ENCODE measurements at regions not wholly inside any gene's neighbourhood (a gene's known extent, or its start where the extent isn't known, plus 50 kb on each side); places are given as distances from the start of the nearest gene placed in this dataset.

GRCh38 chr5:118551716-118552115 lies 436.6 kb downstream of the DTWD2 start:
- H3K9me3 ChIP-seq = no peaks in the 10 kb centered on the region
- H3K4me3 ChIP-seq = no peak overlapping the region
- no peaks in the 10 kb centered on the region for H3K4me1 ChIP-seq
- FAIRE-seq (no peak), DNase-seq (ENCODE audit: low read depth in 1 of 2, low spot score in 1 of 2) (no peak), ATAC-seq (no peak)
- POLR2A ChIA-PET = no interaction called here
- 13% methylated on average over 1 of the region's 1 CpG for WGBS (ENCODE audit: missing lambda C conversion rate)
- H3K4me2 ChIP-seq = no peak overlapping the region
- TF ChIP-seq ATOH8 (CRISPR knock-in tag; IDR thresholded peaks at IDR 0.05; ENCODE audit: low read depth) (no peak), EHMT2 (IDR thresholded peaks at IDR 0.05; ENCODE audit: low read depth) (no peak), CHD2 (IDR thresholded peaks at IDR 0.05; ENCODE audit: low read length, partially characterized antibody) (no peak), JUNB (IDR thresholded peaks at IDR 0.05) (no peak), ZSCAN20 (CRISPR knock-in tag; IDR thresholded peaks at IDR 0.05) (no peak), RAD21 (conservative IDR thresholded peaks at IDR 0.05 in 1 of 2, IDR thresholded peaks at IDR 0.05 in 1 of 2) (no peak)
- H3K27ac ChIP-seq = no peak overlapping the region
- CTCF ChIA-PET = no interaction called here

- ATAC-seq (no peak), FAIRE-seq (no peak), DNase-seq (ENCODE audit: low read depth in 1 of 2, low spot score in 1 of 2) (no peak)
- Histone ChIP-seq H3K4me2 (no peak overlapping the region), H3K9me3 (no peaks in the 10 kb centered on the region), H3K27ac (no peak overlapping the region), H3K4me1 (no peaks in the 10 kb centered on the region), H3K4me3 (no peak overlapping the region)
- no peak for TF ChIP-seq MYC (IDR thresholded peaks at IDR 0.05; ENCODE audit: borderline replicate concordance, low read length)
- TF ChIP-seq ESRRA (IDR thresholded peaks at IDR 0.05; ENCODE audit: borderline replicate concordance, low read length) = no peak
- TF ChIP-seq MAX (IDR thresholded peaks at IDR 0.05) = no peak
- TF ChIP-seq ZC3H11A (IDR thresholded peaks at IDR 0.05) = no peak
- no peak for TF ChIP-seq FOSB (CRISPR knock-in tag; IDR thresholded peaks at IDR 0.05)
- no peak for TF ChIP-seq HMGXB4 (CRISPR knock-in tag; IDR thresholded peaks at IDR 0.05; ENCODE audit: borderline replicate concordance)
- no peak for TF ChIP-seq RCOR1 (IDR thresholded peaks at IDR 0.05; ENCODE audit: low read depth, low read length)
- no peak for TF ChIP-seq POLR2A (IDR thresholded peaks at IDR 0.05; ENCODE audit: low read length)
- TF ChIP-seq EHMT2 (IDR thresholded peaks at IDR 0.05; ENCODE audit: low read depth) = no peak
- TF ChIP-seq HOXB5 (CRISPR knock-in tag; IDR thresholded peaks at IDR 0.05) = no peak
- TF ChIP-seq EP300 (IDR thresholded peaks at IDR 0.05) = no peak
- TF ChIP-seq BCL3 (IDR thresholded peaks at IDR 0.05) = no peak
- no peak for TF ChIP-seq NR3C1 (IDR thresholded peaks at IDR 0.05)
- POLR2A ChIA-PET = no interaction called here
- CTCF ChIA-PET = no interaction called here
Measured at GRCh38 chr5:118551031-118551430, 437.3 kb downstream of the DTWD2 start.

DNA sequence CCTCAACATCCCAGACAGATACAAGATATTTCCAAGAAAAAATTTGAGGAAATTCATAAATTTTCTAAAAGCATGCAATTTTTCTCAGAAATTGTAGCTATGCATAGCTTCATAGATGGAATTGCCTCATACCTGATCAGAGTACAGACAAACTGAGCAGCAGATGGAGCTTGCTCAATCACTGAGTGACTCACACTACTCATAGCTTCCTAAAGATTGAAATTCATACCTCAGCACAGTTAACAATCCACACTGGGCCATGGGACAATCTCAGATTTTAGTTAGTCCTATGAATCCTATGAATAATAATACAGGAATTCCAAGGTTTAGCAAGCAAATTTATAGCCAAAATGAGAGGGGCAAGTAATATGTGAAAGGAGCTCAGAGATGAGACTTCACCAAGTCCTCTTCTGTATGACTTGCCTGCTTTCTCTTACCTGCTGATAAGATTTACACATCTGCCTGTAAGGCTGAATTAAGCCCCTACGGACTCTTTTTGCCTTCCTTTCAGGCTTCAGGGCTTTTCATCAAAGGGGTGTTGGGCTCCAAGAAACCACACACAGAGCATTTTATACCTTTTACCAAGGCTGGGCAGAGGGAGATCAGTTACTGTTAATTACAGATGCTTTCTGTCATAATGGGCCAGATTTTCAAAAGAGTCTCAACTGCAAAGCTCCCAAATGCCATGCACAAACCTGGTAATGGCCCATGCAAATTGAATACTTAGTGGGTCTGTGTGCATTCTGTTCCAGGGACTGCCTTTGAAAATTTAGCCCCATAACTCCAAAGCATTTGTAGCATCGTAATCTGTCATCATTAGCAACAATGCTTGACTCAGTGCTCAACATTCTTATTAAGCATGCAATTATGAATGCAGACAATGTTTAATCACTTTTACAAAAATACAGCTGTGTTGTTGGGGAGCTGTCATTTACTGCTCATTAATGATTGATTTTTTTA lies 439.3 kb downstream of the DTWD2 start:
- H3K4me3 ChIP-seq = no peak overlapping the region
- 2% methylated on average over 2 of the region's 2 CpGs for WGBS (ENCODE audit: missing lambda C conversion rate)
- no peak for DNase-seq (ENCODE audit: low read depth in 1 of 2, low spot score in 1 of 2)
- H3K9me3 ChIP-seq = no peaks in the 10 kb centered on the region
- no peak overlapping the region for H3K27ac ChIP-seq
- no peak; a peak in 1 of 6 replicates for ATAC-seq
- H3K4me2 ChIP-seq = no peak overlapping the region
- H3K4me1 ChIP-seq = no peaks in the 10 kb centered on the region
- ChIA-PET CTCF (interaction anchor here (1.5 kb wide), 1 partner anchor 11 kb away, joined by 4 read pairs; no protein-coding TSS in a partner anchor), POLR2A (no interaction called here)
- no peak for FAIRE-seq
- no peak for TF ChIP-seq MAZ (IDR thresholded peaks at IDR 0.05; ENCODE audit: borderline replicate concordance, low read depth, low read length)
- TF ChIP-seq, protein P1, sequence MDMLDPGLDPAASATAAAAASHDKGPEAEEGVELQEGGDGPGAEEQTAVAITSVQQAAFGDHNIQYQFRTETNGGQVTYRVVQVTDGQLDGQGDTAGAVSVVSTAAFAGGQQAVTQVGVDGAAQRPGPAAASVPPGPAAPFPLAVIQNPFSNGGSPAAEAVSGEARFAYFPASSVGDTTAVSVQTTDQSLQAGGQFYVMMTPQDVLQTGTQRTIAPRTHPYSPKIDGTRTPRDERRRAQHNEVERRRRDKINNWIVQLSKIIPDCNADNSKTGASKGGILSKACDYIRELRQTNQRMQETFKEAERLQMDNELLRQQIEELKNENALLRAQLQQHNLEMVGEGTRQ (IDR thresholded peaks at IDR 0.05) = no peak
- TF ChIP-seq TFCP2L1 (CRISPR knock-in tag; IDR thresholded peaks at IDR 0.05) = no peak
- TF ChIP-seq, protein P2, sequence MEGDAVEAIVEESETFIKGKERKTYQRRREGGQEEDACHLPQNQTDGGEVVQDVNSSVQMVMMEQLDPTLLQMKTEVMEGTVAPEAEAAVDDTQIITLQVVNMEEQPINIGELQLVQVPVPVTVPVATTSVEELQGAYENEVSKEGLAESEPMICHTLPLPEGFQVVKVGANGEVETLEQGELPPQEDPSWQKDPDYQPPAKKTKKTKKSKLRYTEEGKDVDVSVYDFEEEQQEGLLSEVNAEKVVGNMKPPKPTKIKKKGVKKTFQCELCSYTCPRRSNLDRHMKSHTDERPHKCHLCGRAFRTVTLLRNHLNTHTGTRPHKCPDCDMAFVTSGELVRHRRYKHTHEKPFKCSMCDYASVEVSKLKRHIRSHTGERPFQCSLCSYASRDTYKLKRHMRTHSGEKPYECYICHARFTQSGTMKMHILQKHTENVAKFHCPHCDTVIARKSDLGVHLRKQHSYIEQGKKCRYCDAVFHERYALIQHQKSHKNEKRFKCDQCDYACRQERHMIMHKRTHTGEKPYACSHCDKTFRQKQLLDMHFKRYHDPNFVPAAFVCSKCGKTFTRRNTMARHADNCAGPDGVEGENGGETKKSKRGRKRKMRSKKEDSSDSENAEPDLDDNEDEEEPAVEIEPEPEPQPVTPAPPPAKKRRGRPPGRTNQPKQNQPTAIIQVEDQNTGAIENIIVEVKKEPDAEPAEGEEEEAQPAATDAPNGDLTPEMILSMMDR (IDR thresholded peaks at IDR 0.05) = no peak
- no peak for TF ChIP-seq ZNF302 (CRISPR knock-in tag; IDR thresholded peaks at IDR 0.05)
- TF ChIP-seq RARB (CRISPR knock-in tag; IDR thresholded peaks at IDR 0.05) = no peak
